Body of pancreas (tissue), 4 donors: ENCODE measurements at regions not wholly inside any gene's neighbourhood (a gene's known extent, or its start where the extent isn't known, plus 50 kb on each side); places are given as distances from the start of the nearest gene placed in this dataset.

Source experiments
- POLR2A ChIP-seq, 3 donors: fragments of 450-650 bp; IDR thresholded peaks; one replicate each; pipeline ENCODE4 v1.6.1; 2016; ENCODE audit warnings: antibody characterized with exemption in 3 of 3, mild to moderate bottlenecking in 2 of 3
- TF ChIP-seq, protein P1 (sequence below), 7 experiments: fragments of 450-650 bp in 4 of 7; fragments of 200-600 bp in 3 of 7; sonication (generic) in 3 of 7; IDR thresholded peaks; one replicate each; pipeline ENCODE4 v1.5.1; 2016 to 2019; ENCODE audit warnings: antibody characterized with exemption in 7 of 7

DNA sequence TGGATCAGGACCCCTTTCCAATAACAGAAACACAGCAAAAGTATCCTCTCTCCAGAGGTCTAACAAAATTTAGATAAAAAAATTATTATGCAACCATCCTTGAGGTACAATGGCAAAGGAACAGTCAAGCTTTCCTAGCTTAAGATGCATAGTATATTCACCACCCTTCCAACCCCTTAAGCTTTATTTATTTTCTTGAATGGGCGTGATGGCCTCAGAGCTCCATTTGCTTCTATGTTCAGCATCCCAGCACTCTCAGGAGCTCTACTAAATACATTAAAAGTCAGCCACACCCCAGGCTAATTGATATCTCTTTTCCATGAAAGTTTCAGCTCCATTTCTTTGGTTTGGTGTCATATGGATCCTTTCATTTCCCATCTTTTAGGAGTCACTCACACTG lies 1335.2 kb upstream of the ZEB2 start:
- TF ChIP-seq POLR2A (IDR thresholded peaks at IDR 0.05): no peak
- TF ChIP-seq, protein P1, sequence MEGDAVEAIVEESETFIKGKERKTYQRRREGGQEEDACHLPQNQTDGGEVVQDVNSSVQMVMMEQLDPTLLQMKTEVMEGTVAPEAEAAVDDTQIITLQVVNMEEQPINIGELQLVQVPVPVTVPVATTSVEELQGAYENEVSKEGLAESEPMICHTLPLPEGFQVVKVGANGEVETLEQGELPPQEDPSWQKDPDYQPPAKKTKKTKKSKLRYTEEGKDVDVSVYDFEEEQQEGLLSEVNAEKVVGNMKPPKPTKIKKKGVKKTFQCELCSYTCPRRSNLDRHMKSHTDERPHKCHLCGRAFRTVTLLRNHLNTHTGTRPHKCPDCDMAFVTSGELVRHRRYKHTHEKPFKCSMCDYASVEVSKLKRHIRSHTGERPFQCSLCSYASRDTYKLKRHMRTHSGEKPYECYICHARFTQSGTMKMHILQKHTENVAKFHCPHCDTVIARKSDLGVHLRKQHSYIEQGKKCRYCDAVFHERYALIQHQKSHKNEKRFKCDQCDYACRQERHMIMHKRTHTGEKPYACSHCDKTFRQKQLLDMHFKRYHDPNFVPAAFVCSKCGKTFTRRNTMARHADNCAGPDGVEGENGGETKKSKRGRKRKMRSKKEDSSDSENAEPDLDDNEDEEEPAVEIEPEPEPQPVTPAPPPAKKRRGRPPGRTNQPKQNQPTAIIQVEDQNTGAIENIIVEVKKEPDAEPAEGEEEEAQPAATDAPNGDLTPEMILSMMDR (IDR thresholded peaks at IDR 0.05): no peak
